Activated naive CD4-positive, alpha-beta T cell treated with anti-CD3 and anti-CD28 coated beads, Interleukin-2, amount 10 ng/mL, durations not matched to agents 7 days and 5 days (primary cell): ENCODE measurements at regions not wholly inside any gene's neighbourhood (a gene's known extent, or its start where the extent isn't known, plus 50 kb on each side); places are given as distances from the start of the nearest gene placed in this dataset.

Source experiments
- CTCF ChIA-PET: fragments of 350-600 bp; sonication (Branson Sonifier 250); formaldehyde crosslinking; loops from one replicate; lab custom pipeline; 2021; ENCODE audit warnings: antibody characterized with exemption; lab: Charles Lee
- DNase-seq: peaks from one replicate; pipeline ENCODE4 v3.0.0-alpha.2; 2020
- H3K27ac Mint-ChIP-seq: one replicate; pipeline ENCODE4 v1.8.0; 2021; ENCODE audit warnings: mild to moderate bottlenecking, moderate library complexity, mixed read lengths
- H3K27me3 Mint-ChIP-seq: one replicate; pipeline ENCODE4 v1.8.0; 2021; ENCODE audit warnings: mild to moderate bottlenecking, mixed read lengths
- H3K36me3 Mint-ChIP-seq: one replicate; pipeline ENCODE4 v1.8.0; 2021; ENCODE audit warnings: mixed read lengths
- H3K4me1 Mint-ChIP-seq: one replicate; pipeline ENCODE4 v1.8.0; 2021; ENCODE audit warnings: mixed read lengths
- H3K4me3 Mint-ChIP-seq: one replicate; pipeline ENCODE4 v1.8.0; 2021; ENCODE audit warnings: mild to moderate bottlenecking, moderate library complexity, mixed read lengths
- H3K9me3 Mint-ChIP-seq: one replicate; pipeline ENCODE4 v1.8.0; 2021; ENCODE audit warnings: mixed read lengths

DNA sequence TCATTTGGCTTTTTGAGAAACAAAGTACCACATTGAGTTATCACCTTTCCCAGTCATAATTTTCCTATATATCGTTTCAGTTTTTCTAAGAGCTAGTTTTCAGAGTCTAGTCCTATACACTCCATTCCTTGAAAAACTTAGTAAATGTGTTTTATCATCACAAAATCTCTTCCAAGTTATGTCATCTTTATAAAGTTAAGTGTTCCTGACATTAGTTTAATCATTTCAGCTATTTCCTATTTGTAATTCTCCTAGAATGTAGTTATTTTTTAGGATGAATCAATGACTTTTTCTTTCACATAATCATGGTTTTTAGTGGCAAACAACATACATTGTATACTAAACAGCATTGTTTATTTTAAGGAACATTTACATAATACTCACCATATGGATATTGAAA lies 191.7 kb upstream of the BET1 start:
- Mint-ChIP-seq H3K9me3 (no peaks in the 10 kb centered on the region), H3K4me1 (no peaks in the 10 kb centered on the region), H3K4me3 (no peak overlapping the region), H3K27me3 (no peaks in the 10 kb centered on the region), H3K27ac (no peak overlapping the region), H3K36me3 (no peaks in the 10 kb centered on the region)
- CTCF ChIA-PET = no interaction called here
- no peak for DNase-seq

DNA sequence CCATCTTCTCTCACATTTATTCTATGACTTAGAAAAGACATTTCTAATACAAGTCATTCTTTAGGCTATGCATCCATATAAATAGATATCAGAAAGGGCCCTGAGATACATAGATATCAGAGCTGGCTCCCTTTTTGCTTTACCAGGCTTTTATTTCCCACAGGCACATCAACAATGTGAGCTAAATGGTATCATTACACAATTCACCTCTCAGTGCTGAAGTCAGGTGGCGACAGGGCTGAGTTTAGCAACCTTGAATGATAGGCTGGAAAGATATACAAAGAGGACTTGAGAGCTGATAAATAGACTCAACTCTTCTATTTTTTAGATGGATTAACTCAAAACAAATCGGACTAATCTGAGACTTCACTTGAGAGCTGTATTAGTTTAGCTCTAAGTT lies 189.2 kb upstream of the COL1A2 start:
- DNase-seq = no peak
- H3K27me3 Mint-ChIP-seq = no peaks in the 10 kb centered on the region
- no peak overlapping the region for H3K4me3 Mint-ChIP-seq
- H3K27ac Mint-ChIP-seq = no peak overlapping the region
- CTCF ChIA-PET = no interaction called here
- no peaks in the 10 kb centered on the region for H3K36me3 Mint-ChIP-seq
- no peaks in the 10 kb centered on the region for H3K9me3 Mint-ChIP-seq
- no peaks in the 10 kb centered on the region for H3K4me1 Mint-ChIP-seq

DNA sequence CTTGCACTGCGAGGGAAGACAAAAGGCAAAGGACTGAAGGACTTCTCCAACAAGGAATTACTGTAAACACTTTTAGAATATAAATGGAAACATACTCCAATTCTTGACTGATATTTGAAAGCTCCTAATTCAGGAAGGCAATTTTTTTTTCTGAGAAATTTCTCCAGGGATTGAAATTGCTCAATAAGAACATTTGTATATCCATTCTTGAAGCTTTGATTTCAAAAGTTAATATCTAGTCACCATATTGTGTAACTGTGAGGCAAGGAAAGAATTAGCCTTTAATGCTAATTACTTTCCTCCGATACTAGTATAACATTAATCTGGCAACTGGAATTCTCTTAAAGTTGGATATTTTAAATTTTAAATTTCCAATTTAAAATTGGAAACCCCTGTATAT lies 188.4 kb upstream of the COL1A2 start:
- CTCF ChIA-PET = no interaction called here
- Mint-ChIP-seq H3K9me3 (no peaks in the 10 kb centered on the region), H3K27me3 (no peaks in the 10 kb centered on the region), H3K36me3 (no peaks in the 10 kb centered on the region), H3K4me3 (no peak overlapping the region), H3K27ac (no peak overlapping the region), H3K4me1 (no peaks in the 10 kb centered on the region)
- no peak for DNase-seq

DNA sequence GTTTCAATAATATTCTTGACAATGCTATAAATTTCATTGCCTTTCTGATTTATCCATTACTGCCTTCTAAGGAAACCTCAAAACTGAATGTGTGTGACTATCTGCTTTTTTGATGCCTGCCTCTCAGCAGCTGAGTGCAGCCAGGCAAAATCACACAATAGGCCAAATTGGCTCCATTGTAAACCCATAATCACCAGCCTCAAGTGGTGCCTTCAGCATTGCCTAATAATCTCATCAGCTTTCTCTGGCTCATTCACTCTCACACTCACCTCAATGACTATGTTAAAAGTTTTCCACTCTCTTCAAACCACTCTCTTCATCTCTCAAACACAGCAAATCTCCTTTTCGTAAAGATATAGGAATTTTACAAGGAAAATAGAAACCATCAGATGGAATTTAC lies 182.5 kb upstream of the COL1A2 start:
- H3K9me3 Mint-ChIP-seq = no peaks in the 10 kb centered on the region
- no peaks in the 10 kb centered on the region for H3K27me3 Mint-ChIP-seq
- H3K27ac Mint-ChIP-seq = no peak overlapping the region
- CTCF ChIA-PET = no interaction called here
- no peak overlapping the region for H3K4me3 Mint-ChIP-seq
- H3K36me3 Mint-ChIP-seq = no peaks in the 10 kb centered on the region
- no peak for DNase-seq
- no peaks in the 10 kb centered on the region for H3K4me1 Mint-ChIP-seq

DNA sequence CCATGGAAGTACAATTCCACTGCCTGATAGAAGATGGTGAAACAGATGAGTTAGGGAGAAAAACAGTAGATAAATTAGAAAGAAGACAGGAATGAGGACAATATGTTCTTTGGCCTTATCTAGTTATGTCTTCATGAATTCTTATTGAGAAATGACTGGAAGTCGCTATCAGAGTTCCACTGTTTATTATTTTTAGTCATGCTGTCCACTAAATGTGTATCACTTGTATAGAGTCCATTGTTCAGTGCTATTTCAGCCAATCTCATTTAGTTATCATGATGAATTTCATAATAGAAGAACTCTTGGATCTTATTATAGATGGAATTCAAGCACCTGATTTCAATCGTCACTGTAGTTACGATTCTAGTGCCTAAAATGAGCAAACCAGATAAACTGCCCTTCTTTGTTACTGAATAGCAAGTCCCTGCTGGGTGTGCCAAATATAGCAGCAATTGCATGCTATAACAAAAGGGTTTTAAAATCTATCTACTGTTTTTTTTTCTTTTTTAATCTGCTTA lies 177.7 kb upstream of the COL1A2 start:
- DNase-seq = no peak
- H3K4me1 Mint-ChIP-seq = no peaks in the 10 kb centered on the region
- CTCF ChIA-PET = interaction anchor here (0.5 kb wide), 1 partner anchor 302 kb away, joined by 3 read pairs; no protein-coding TSS in a partner anchor
- H3K27me3 Mint-ChIP-seq = no peaks in the 10 kb centered on the region
- H3K36me3 Mint-ChIP-seq = no peaks in the 10 kb centered on the region
- no peak overlapping the region for H3K4me3 Mint-ChIP-seq
- H3K9me3 Mint-ChIP-seq = no peaks in the 10 kb centered on the region
- no peak overlapping the region for H3K27ac Mint-ChIP-seq

DNA sequence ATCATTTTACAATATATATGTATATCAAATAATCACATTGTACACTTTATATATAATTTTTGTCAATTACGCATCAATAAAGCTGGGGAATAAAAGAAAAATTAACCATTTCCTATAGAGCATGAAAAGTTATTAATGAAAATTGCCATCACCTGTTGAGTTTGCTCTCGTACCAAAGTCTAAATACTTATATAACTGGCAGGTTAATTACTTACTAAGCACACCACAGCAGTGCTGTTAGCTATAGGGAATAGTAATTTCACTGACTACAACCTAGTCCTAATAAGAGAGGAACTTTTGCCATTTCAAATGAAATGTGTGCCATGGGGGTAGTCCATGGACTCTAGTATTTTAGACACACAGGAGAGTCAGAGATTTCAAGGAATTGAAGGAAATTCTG lies 176.9 kb upstream of the COL1A2 start:
- Mint-ChIP-seq H3K36me3 (no peaks in the 10 kb centered on the region), H3K4me1 (no peaks in the 10 kb centered on the region), H3K27me3 (no peaks in the 10 kb centered on the region), H3K9me3 (no peaks in the 10 kb centered on the region), H3K27ac (no peak overlapping the region), H3K4me3 (no peak overlapping the region)
- DNase-seq = no peak
- CTCF ChIA-PET = no interaction called here

DNA sequence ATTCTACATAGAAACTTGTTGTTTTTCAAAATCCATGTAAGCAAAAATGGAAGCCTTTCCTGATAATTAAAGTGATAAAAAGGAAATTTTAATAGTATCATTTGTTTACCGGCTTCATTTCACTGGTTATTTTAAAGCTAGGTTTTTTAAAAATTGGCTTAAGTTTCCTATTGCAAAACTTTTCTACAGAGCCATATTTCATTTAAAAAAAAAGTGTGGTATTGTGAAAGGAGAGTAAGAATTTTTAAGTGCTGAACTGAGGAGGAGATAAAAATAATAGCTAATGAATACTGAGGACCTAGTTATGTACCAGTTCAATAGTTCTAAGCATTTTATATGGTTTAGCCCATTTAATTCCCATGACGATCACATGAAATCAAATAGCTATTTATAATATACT lies 172.2 kb upstream of the COL1A2 start:
- CTCF ChIA-PET = no interaction called here
- Mint-ChIP-seq H3K27me3 (no peaks in the 10 kb centered on the region), H3K36me3 (no peaks in the 10 kb centered on the region), H3K27ac (no peak overlapping the region), H3K9me3 (no peaks in the 10 kb centered on the region), H3K4me1 (no peaks in the 10 kb centered on the region), H3K4me3 (no peak overlapping the region)
- DNase-seq = no peak

DNA sequence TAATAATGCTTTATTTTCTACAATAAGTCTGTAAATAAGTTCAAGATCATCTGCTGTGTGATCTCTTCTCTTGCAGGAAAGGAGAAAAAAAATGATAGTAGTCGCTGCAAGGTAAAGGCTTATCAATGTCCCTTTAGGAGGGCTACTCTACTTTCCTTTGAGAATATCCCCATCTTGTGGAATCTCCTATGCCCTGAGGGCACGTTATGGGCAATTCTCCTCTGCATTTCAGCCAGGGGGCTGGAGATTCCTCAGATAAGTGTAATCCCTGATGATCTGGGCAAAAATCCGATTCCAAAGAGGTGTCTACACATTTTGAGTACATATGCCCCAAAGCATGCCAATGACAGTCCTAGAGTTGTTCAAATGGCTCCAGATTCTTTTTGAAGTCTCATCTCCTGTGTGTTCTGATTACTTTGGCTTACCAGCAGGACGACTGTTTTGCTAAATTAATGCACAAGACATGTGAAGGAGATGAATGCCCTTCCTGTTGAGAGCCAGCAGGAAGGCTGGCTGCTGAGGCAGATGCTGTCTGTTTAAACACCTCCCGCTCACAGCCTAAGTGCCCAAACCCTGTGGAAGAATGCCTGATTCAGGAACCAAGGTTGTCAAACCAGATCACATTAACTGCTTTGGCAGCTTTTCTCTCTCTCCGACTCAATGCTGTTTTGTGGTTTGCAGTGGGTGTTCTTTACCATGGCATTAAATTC lies 171.2 kb upstream of the COL1A2 start:
- no peak overlapping the region for H3K27ac Mint-ChIP-seq
- H3K36me3 Mint-ChIP-seq = no peaks in the 10 kb centered on the region
- no peaks in the 10 kb centered on the region for H3K4me1 Mint-ChIP-seq
- no peak for DNase-seq
- CTCF ChIA-PET = no interaction called here
- H3K4me3 Mint-ChIP-seq = no peak overlapping the region
- no peaks in the 10 kb centered on the region for H3K27me3 Mint-ChIP-seq
- no peaks in the 10 kb centered on the region for H3K9me3 Mint-ChIP-seq

DNA sequence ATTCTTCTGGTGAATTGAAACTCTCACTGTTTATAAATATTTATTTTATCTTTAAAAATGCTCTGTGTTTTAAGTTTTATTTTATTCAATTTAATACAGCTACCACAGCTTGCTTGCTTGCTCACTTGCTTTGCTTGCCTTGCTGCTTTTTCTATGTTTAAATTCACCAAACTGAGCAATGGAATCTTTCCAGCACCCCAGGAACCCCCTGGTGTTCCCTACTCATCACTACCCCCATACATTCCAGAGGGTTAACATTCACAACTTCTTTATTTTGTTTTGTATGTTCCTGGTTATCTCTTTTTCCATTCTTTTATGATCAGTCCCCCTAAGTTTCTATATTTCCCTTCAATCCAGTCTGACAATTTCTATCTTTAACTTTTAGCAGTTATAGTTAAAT lies 166.5 kb upstream of the COL1A2 start:
- H3K36me3 Mint-ChIP-seq = no peaks in the 10 kb centered on the region
- H3K9me3 Mint-ChIP-seq = no peaks in the 10 kb centered on the region
- no peaks in the 10 kb centered on the region for H3K27me3 Mint-ChIP-seq
- H3K27ac Mint-ChIP-seq = no peak overlapping the region
- no peak overlapping the region for H3K4me3 Mint-ChIP-seq
- no peaks in the 10 kb centered on the region for H3K4me1 Mint-ChIP-seq
- CTCF ChIA-PET = no interaction called here
- DNase-seq = no peak

DNA sequence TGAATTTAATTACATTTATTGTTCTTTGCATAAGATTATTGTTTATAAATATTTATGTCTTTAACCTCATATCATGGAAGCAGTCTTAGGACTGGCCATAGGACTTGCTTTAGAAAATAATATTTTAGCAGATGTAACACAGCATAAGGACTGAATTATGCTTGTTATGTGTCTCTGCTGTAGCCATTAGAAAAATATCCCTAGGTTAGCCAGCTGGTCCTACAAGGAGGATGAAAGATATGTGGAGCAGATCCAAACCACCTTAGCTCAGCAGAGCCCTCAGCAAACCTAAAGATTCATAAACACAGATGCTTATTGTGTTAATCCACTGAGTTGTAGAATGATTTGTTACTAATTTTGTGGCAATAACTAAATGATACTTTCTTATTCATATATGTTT lies 166.0 kb upstream of the COL1A2 start:
- no peaks in the 10 kb centered on the region for H3K4me1 Mint-ChIP-seq
- no peaks in the 10 kb centered on the region for H3K9me3 Mint-ChIP-seq
- DNase-seq = no peak
- H3K27ac Mint-ChIP-seq = no peak overlapping the region
- H3K4me3 Mint-ChIP-seq = no peak overlapping the region
- H3K36me3 Mint-ChIP-seq = no peaks in the 10 kb centered on the region
- CTCF ChIA-PET = no interaction called here
- no peaks in the 10 kb centered on the region for H3K27me3 Mint-ChIP-seq

DNA sequence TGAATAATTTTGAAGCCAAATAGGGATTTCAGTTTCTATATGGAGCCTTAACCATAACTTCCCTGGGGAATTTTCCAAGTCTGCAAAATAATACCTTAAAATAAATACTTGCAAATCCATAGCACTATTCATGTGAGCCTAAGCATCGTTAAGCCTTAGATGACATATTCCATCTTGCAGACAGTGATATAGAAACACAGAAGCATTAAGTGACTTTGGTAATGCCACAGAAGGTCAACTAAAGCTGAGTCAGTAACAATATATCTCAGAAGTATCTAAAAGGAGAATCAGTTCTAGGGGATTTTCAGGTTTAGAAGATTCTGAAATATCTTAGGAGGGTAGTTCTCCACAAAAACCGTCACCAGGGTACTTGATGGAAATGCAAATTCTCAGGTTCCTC lies 163.4 kb upstream of the COL1A2 start:
- H3K36me3 Mint-ChIP-seq = no peaks in the 10 kb centered on the region
- H3K27ac Mint-ChIP-seq = no peak overlapping the region
- CTCF ChIA-PET = no interaction called here
- H3K27me3 Mint-ChIP-seq = no peaks in the 10 kb centered on the region
- H3K9me3 Mint-ChIP-seq = no peaks in the 10 kb centered on the region
- H3K4me1 Mint-ChIP-seq = no peaks in the 10 kb centered on the region
- H3K4me3 Mint-ChIP-seq = no peak overlapping the region
- no peak for DNase-seq

DNA sequence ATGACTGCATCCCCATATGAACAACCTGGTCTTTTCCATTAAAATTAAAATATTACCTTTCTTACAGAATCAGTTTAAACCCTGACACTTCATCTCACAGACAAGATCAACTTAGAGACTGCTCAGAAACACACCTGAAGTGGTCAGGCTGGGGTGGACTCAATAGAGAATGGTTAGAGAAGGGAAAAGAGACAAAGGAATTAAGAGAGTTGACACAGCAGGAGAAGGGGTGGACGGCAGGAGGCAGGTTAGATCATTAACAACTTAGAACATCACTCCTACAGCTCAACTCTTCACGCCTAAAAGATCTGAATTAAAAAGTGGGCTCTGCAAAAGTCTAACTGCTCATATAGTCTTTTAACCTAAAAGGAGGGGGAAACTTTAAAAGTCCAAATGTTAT lies 157.7 kb upstream of the COL1A2 start:
- Mint-ChIP-seq H3K36me3 (no peaks in the 10 kb centered on the region), H3K27me3 (no peaks in the 10 kb centered on the region), H3K9me3 (no peaks in the 10 kb centered on the region), H3K4me3 (no peak overlapping the region), H3K4me1 (no peaks in the 10 kb centered on the region), H3K27ac (no peak overlapping the region)
- no peak for DNase-seq
- CTCF ChIA-PET = no interaction called here

DNA sequence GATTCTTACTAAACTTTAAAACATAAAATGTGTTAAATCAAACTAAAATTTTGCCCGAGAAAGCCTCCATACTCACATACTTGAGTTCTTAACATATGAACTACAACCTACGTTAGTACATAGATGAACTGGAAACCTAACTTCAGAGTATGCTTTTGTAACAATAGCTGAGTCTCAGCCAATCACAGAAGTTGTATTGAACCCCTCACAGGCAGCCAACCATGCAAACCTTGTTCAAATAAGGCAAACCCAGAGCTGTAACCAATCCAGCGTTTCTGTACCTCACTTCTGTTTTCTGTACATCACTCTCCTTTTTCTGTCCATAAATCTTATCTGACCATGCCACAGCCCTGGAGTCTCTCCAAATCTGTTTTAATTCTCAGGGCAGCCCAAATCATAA lies 157.3 kb upstream of the COL1A2 start:
- CTCF ChIA-PET = no interaction called here
- H3K27ac Mint-ChIP-seq = no peak overlapping the region
- H3K9me3 Mint-ChIP-seq = no peaks in the 10 kb centered on the region
- no peaks in the 10 kb centered on the region for H3K4me1 Mint-ChIP-seq
- no peak overlapping the region for H3K4me3 Mint-ChIP-seq
- no peak for DNase-seq
- no peaks in the 10 kb centered on the region for H3K27me3 Mint-ChIP-seq
- no peaks in the 10 kb centered on the region for H3K36me3 Mint-ChIP-seq

DNA sequence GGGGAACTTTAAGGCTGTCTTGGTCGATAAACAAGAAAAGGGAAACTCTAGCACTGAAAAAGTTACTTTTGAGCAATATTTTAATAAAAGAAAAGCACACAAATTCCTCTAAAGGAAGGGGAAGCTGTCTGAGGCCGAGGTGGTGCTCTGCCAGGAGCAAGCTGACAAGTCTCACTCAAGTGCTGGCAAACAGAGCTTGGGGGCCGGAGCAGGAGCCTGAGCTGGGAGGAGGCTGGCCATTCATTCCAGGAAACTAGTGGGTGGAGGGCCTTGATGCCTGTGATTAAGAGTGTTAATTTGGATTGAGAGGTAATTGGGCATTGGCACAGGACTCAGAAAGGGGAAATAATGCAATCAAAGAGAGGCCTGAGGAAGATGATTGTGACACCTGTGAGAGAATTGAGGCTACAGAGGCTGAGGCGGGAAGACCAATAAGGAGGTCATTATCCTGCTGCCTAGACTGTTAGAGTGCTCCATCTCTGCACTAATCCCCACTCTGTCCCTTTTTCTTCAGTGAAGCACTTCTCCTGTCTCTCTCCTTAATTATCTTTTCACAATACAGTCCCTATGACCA lies 154.9 kb upstream of the COL1A2 start:
- H3K9me3 Mint-ChIP-seq = no peaks in the 10 kb centered on the region

DNA sequence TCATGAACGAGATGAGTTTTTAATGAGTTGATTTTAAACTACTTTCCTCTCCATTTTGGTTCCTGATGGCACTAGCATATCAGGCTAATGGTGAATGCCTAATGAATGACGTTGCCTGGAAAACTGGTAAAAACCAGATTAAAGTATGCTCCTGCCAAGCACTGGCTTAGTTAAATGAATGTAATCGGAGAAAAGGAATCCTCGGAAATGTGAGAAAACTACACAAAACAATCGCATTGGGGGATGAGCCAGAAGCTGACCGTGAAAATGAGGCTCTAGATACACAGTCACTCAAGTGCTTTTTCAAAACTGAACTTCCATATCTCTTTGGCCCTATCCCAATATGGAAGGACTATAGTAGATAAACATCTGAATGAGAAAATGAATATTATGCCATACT lies 153.8 kb upstream of the COL1A2 start:
- Mint-ChIP-seq H3K36me3 (no peaks in the 10 kb centered on the region), H3K4me1 (no peaks in the 10 kb centered on the region), H3K27ac (no peak overlapping the region), H3K9me3 (no peaks in the 10 kb centered on the region), H3K27me3 (no peaks in the 10 kb centered on the region), H3K4me3 (no peak overlapping the region)
- no peak for DNase-seq
- CTCF ChIA-PET = no interaction called here

More for the DNA sequence above, 154.9 kb upstream of the COL1A2 start:
- Mint-ChIP-seq H3K27me3 (no peaks in the 10 kb centered on the region), H3K36me3 (no peaks in the 10 kb centered on the region), H3K4me3 (no peak overlapping the region), H3K27ac (no peak overlapping the region), H3K4me1 (no peaks in the 10 kb centered on the region)
- DNase-seq = no peak
- CTCF ChIA-PET = no interaction called here
